ENCODE measurements at regions not wholly inside any gene's neighbourhood (a gene's known extent, or its start where the extent isn't known, plus 50 kb on each side); places are given as distances from the start of the nearest gene placed in this dataset.

- DNase-seq, result no peak
- intact Hi-C loops (cut with DNase I), result no loop called here
These were observed 170.1 kb downstream of the GADD45G start for GRCh38 chr9:89774858-89775370.

DNA sequence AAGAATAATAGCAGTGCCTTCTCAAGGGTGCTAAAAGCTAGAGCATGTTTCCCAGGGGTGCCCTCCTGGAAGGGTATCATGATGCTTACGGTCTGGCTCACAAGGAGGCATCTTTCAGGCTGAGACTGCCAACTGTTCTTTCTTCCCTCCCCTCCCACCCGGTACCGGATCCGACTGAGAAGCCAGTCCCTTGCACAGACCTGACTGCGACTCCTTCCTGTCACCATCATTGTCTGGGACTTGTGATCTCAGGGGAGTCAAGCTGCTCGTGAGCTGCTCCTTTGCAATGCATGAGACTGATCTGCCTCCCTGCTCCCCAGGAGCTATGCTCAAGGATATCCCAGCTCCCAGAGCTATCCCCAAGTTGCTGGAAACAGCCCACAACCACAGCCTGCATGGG is 170.8 kb downstream of the GADD45G start:
- DNase-seq (no peak), ATAC-seq (ENCODE audit: poor library complexity) (no peak)
- intact Hi-C loops (cut with DNase I), result no loop called here

More at GRCh38 chr9:89774858-89775370, 170.1 kb downstream of the GADD45G start:
- no peak for ATAC-seq (ENCODE audit: poor library complexity)

GRCh38 chr9:89776795-89777525 is 172.1 kb downstream of the GADD45G start:
- ATAC-seq (ENCODE audit: poor library complexity) (no peak), DNase-seq (no peak)
- intact Hi-C loops (cut with DNase I), result no loop called here

DNA sequence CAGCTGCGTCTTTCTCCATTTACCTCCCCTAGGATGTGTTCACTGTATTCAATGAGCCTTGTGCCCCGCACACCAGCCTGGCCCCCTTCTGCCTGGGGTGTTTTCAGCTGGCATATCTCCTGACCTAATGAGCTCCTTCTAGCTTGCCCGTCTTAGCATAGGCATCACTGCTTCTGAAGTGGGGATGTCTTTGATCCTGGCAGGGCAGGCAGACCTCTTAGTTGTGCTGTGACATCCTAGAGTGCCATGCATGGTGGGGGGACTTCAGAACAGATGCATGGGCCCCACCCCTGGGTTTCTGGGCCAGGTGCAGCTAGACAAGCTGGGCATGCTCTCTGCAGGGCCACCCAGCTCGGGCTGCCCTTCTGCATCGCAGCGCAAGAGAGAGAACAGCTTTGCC is 172.7 kb downstream of the GADD45G start:
- ATAC-seq (ENCODE audit: poor library complexity), result no peak
- no peak for DNase-seq
- intact Hi-C loops (cut with DNase I), result no loop called here

DNA sequence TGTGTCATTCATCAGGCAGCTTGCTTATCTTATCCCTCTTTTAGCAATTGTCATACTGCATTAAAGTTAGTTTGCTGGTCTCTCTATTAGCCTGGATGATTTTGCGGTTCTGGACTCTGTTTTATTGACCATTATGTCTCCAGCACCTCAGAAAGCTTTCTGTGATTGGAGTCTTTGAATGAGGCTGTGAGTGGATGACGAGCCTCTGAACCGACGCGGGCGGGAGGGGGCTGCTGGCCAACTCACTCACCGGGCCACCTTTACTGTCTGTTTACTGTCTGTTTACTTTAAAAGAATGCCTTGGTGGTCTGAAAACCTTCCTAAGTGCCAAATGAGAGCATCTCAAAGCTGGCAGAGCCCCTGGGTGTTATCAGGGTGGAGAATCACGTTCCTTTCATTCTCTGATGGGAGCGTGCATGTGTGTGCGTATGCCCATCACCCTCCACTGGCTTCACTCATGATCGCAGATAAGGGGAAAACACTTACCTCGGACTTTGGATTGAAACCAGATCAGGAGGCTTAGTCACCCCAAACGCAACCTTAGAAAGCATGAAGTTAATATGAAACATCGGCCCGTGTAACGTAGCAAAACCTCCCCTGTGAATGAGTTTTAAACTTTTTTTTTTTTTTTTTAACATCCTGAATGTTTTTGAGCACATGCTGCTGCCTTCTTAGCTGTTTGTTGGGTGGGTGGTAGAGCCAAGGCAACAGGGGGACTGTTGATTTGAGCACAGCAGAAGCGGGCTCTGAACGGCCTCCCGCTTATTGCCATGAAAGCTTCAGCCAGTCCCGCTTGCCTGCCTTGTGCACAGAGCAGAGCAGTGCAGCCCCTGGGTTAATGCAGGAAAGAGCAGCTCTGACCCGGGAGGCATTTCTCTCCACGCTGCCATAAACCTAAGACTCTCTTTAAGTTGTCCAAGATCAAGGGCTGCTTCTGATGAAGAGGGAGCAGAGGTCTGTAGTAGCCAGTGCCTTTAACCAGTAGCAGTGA is 173.6 kb downstream of the GADD45G start:
- ATAC-seq (ENCODE audit: poor library complexity) (no peak), DNase-seq (no peak)
- intact Hi-C loops (cut with DNase I), result no loop called here

- ATAC-seq (ENCODE audit: poor library complexity) (no peak), DNase-seq (no peak)
- intact Hi-C loops (cut with DNase I), result no loop called here
These were observed 174.8 kb downstream of the GADD45G start for GRCh38 chr9:89779405-89780203.

GRCh38 chr9:89780959-89781358 is 176.1 kb downstream of the GADD45G start:
- no peak for ATAC-seq (ENCODE audit: poor library complexity)
- intact Hi-C loops (cut with DNase I), result no loop called here
- no peak for DNase-seq

DNA sequence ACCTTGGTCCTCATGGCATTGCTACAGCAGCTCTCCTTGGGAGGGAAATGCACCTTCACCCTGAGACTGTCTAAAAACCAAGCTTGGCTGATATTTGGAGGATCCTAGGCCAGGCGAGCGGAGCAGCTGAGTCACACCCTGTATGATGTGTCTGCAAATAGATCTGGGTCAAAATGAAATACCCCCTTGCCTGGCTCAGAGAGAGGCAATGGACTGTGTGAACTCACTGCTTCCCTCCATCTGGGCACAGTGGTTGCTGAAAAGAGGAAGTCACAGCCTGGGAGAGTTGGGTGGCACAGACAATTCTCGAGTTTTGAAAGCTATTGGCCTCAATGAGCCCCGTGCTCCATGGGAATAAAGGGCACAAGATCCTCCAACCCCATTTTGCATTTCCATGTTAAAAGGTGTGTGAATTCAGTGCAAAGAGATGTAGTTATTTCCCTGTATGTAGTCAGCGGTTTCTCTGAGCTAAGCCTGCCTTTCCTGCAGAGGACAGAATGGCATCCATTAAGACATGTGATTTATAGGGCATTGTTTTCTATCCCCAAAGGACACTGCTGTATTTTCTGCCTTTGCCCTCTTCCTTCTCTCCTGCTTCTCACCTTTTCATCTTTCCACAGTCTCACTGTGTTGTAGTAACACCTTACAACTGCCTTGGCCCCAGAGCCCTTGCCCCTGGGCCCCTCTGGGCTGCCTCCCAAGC is 177.2 kb downstream of the GADD45G start:
- ATAC-seq (ENCODE audit: poor library complexity) (peak; percentile 46), DNase-seq (no peak)
- intact Hi-C loops (cut with DNase I), result no loop called here

GRCh38 chr9:89786655-89787054 is 181.8 kb downstream of the GADD45G start:
- ATAC-seq (ENCODE audit: poor library complexity) (peak; percentile 71), DNase-seq (no peak)
- intact Hi-C loops (cut with DNase I), result no loop called here

DNA sequence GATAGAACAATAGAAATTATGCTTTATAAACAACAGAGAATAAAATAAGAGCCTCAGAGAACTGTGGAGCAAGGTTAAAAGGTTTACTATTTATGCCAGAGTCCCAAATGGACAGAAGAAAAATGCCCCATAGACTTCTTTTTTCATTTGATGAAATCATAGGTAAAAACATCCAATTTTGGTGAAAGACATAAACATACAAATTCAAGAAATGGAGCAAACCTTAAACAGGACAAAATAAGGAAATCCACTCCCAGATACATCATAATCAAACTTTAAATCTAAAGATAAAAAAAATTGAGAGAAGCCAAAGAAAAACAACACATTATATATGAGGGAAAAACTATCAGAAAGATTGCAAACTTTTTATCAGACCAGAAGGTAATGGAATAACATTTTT is 182.8 kb downstream of the GADD45G start:
- ATAC-seq (ENCODE audit: poor library complexity), result no peak
- intact Hi-C loops (cut with DNase I), result no loop called here
- DNase-seq, result no peak

GRCh38 chr9:89788434-89788833 is 183.6 kb downstream of the GADD45G start:
- intact Hi-C loops (cut with DNase I), result no loop called here

GRCh38 chr9:89789922-89790510 is 185.2 kb downstream of the GADD45G start:
- DNase-seq (no peak), ATAC-seq (ENCODE audit: poor library complexity) (no peak)
- intact Hi-C loops (cut with DNase I), result no loop called here

More at GRCh38 chr9:89788434-89788833, 183.6 kb downstream of the GADD45G start:
- DNase-seq (no peak), ATAC-seq (ENCODE audit: poor library complexity) (no peak)

DNA sequence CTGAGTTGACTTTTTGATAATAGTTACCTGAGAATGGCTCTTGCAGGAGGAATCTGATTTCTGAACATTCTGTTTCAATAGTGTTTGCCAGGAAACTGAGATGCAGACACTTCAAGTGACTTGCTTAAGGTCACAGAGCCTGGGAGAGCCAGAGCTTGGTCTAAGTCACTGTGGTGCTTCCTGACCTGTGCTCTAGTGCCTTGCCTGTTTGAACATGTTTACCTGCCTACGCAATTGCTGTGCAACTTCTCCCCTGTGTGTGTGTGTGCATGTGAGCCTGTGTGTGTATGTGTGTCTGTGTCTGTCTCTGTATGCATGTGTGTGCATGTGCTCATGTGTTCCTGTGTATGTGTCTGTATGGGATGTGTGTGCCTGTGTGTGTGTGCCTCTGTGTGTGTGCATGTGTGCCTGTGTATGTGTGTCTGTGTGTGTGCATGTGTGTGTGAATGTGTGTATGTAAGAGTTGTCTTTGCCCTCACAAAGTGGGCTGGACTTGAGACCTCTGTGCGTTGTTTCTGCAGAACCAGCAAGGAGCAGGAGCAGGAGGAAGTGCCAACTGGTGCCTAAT is 185.8 kb downstream of the GADD45G start:
- intact Hi-C loops (cut with DNase I), result no loop called here

GRCh38 chr9:89791754-89792153 is 186.9 kb downstream of the GADD45G start:
- ATAC-seq (ENCODE audit: poor library complexity) (no peak), DNase-seq (no peak)
- intact Hi-C loops (cut with DNase I), result no loop called here

More for the DNA sequence above, 185.8 kb downstream of the GADD45G start:
- no peak for DNase-seq
- ATAC-seq (ENCODE audit: poor library complexity), result no peak

GRCh38 chr9:89792189-89793123 is 187.6 kb downstream of the GADD45G start:
- ATAC-seq (ENCODE audit: poor library complexity), result no peak
- intact Hi-C loops (cut with DNase I), result no loop called here
- no peak for DNase-seq

GRCh38 chr9:89793124-89793495 is 188.3 kb downstream of the GADD45G start:
- ATAC-seq (ENCODE audit: poor library complexity) (no peak), DNase-seq (no peak)
- intact Hi-C loops (cut with DNase I), result no loop called here

- ATAC-seq (ENCODE audit: poor library complexity) (no peak), DNase-seq (no peak)
- intact Hi-C loops (cut with DNase I), result no loop called here
These were observed 188.7 kb downstream of the GADD45G start for GRCh38 chr9:89793551-89793950.

Data from Right ventricle myocardium superior (tissue), 1 donor.